Right lobe of liver (tissue), 4 donors: ENCODE measurements at regions not wholly inside any gene's neighbourhood (a gene's known extent, or its start where the extent isn't known, plus 50 kb on each side); places are given as distances from the start of the nearest gene placed in this dataset.

Source experiments
- POLR2A ChIP-seq: fragments of 450-650 bp; IDR thresholded peaks from one replicate; pipeline ENCODE4 v1.6.1; 2017; ENCODE audit warnings: antibody characterized with exemption, mild to moderate bottlenecking
- TF ChIP-seq, protein P1 (sequence below), 4 donors: fragments of 200-600 bp in 3 of 4; fragments of 450-650 bp in 1 of 4; IDR thresholded peaks; one replicate each; pipeline versions ENCODE4 v1.5.1 to v1.8.0; 2016 to 2022; ENCODE audit warnings: antibody characterized with exemption in 4 of 4, mild to moderate bottlenecking in 2 of 4
- donor health status: DM: no; HTN: no; CAD: no.
- donor health status: DM: no; HTN: no; CAD: no.
- donor health status: DM: no; HTN: yes; CAD: no.

DNA sequence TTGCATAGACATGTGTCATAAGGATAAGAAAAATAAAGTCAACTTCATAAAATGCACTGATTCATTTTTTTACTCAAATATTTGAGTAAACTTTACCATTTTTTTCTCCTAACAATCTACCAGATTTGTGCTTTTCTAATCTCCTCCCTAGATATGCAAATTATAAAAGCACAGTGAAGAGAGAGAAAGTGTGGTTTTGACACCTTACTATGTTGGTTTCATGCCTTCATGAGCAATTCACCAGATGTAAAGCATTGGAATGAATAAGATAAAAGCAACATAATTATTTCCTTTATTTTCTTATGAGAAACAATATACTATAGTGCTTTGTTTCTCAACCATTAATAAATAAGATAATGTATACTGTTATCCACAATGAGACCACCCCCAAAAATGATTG, 432.5 kb upstream of the PCDH15 start:
- TF ChIP-seq, protein P1, sequence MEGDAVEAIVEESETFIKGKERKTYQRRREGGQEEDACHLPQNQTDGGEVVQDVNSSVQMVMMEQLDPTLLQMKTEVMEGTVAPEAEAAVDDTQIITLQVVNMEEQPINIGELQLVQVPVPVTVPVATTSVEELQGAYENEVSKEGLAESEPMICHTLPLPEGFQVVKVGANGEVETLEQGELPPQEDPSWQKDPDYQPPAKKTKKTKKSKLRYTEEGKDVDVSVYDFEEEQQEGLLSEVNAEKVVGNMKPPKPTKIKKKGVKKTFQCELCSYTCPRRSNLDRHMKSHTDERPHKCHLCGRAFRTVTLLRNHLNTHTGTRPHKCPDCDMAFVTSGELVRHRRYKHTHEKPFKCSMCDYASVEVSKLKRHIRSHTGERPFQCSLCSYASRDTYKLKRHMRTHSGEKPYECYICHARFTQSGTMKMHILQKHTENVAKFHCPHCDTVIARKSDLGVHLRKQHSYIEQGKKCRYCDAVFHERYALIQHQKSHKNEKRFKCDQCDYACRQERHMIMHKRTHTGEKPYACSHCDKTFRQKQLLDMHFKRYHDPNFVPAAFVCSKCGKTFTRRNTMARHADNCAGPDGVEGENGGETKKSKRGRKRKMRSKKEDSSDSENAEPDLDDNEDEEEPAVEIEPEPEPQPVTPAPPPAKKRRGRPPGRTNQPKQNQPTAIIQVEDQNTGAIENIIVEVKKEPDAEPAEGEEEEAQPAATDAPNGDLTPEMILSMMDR (IDR thresholded peaks at IDR 0.05), result no peak
- TF ChIP-seq POLR2A, result no peak
